ENCODE measurements at regions not wholly inside any gene's neighbourhood (a gene's known extent, or its start where the extent isn't known, plus 50 kb on each side); places are given as distances from the start of the nearest gene placed in this dataset.

DNA sequence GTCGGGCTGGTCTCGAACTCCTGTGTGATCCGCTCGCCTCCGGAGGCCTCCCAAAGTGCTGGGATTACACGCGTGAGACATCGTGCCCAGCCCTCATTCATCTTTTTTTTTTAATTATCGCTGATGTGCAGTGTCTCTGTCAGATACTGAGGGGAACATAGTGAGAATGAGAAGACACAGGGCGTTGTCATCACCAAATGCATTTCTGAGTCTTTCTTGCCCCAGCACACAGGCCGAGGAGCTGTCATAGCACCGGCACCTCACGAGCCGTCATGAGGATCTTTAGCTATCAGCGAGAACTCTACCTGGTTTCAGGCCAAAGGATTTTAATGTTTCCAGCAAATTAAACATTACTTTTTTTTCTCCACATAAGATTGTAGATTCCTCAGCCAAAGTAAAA is 548.0 kb upstream of the SOX11 start:
- TF ChIP-seq ZFX (IDR thresholded peaks at IDR 0.05) = no peak
- no peak overlapping the region for H3K27ac ChIP-seq

DNA sequence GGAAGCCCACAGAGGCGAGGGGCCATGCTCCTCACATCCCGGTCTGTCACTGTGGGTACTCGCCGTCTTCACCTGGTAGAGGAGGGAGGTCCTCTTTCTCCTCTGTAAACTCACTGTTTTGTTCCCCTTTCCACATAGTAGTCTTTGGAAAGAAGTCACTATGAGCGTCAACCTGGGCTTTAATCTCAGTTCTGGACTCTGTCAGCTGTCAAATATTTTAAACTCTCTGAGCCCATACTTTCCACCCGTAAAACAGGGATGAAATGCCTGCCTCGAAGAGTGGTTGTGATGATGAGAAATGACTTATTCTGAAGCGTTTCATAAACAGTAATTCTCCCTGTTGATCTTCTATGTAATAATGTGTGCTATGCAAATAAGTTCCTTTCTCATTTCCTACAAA is 547.1 kb upstream of the SOX11 start:
- H3K27ac ChIP-seq = no peak overlapping the region
- TF ChIP-seq, protein P1, sequence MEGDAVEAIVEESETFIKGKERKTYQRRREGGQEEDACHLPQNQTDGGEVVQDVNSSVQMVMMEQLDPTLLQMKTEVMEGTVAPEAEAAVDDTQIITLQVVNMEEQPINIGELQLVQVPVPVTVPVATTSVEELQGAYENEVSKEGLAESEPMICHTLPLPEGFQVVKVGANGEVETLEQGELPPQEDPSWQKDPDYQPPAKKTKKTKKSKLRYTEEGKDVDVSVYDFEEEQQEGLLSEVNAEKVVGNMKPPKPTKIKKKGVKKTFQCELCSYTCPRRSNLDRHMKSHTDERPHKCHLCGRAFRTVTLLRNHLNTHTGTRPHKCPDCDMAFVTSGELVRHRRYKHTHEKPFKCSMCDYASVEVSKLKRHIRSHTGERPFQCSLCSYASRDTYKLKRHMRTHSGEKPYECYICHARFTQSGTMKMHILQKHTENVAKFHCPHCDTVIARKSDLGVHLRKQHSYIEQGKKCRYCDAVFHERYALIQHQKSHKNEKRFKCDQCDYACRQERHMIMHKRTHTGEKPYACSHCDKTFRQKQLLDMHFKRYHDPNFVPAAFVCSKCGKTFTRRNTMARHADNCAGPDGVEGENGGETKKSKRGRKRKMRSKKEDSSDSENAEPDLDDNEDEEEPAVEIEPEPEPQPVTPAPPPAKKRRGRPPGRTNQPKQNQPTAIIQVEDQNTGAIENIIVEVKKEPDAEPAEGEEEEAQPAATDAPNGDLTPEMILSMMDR (conservative IDR thresholded peaks at IDR 0.05) = no peak
- TF ChIP-seq ZFX (IDR thresholded peaks at IDR 0.05) = no peak

DNA sequence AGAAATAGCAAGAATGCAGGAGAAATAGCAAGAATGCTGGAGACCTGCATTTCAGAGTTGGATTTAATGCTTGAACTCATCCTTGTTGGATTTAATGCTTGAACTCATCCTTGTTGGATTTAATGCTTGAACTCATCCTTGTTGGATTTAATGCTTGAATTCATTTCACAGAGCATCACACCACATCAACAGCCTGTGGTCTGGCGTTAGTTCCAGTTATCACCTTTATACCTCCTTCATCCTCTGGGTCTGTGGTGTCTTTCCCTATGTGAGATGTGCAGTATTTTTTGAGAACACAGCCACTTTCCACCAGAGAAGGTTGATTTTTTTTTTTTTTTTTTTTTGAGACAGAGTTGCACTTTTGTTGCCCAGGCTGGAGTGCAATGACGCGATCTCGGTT is 546.4 kb upstream of the SOX11 start:
- TF ChIP-seq, protein P1 (conservative IDR thresholded peaks at IDR 0.05) = no peak
- no peak for TF ChIP-seq ZFX (IDR thresholded peaks at IDR 0.05)

DNA sequence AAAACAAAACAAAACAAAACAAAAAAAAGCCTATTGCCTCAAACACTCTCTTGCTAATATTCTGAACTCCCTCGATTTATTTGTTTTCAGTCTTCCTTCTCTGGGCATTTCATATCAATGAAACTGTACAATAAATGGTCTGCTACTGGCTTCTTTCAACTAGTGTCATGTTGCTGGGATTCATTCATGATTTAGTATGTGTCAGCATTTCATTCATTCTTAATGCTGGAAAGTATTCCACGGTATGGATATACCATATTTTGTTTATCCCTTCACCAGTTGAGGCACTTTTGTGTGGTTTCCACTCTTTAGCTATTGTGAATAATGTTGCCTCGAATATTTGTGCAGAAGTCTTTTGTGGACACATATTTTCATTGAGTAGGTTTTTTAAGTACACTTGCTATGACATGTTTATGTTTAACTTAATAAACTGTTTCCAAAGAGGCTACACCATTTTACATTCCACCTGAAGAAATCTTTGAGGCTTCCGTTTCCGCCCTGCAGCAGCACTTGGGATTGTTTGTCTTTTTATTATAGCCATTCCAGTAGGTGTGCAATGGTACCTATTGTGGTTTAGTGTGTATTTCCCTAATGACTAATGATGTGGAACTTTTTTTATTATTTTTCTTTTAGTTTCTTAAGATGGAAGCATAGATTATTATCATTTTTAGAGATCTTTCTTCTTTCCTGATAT is 543.6 kb upstream of the SOX11 start:
- no peak overlapping the region for H3K27ac ChIP-seq
- TF ChIP-seq, protein P1 (conservative IDR thresholded peaks at IDR 0.05) = no peak
- no peak for TF ChIP-seq ZFX (IDR thresholded peaks at IDR 0.05)

More for the DNA sequence above, 546.4 kb upstream of the SOX11 start:
- H3K27ac ChIP-seq = no peak overlapping the region

DNA sequence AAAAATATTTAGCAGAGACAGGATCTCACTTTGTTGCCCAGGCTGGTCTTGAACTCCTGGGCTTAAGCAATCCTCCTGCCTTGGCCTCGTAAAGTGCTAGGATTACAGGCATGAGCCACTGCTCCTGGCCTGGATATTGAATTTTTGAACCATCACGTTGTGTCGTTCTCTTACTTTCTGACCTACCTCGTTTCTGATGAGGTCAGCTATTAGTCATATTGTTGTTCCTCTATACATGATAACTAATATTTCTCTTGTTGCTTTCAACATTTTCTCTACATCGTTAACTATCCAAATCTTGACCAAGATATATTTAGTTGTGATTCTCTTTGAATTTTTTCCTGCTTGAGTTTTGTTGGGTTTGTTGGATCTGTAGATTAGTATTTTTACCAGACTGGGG is 541.3 kb upstream of the SOX11 start:
- H3K27ac ChIP-seq = no peak overlapping the region
- TF ChIP-seq, protein P1 (conservative IDR thresholded peaks at IDR 0.05) = no peak
- no peak for TF ChIP-seq ZFX (IDR thresholded peaks at IDR 0.05)

DNA sequence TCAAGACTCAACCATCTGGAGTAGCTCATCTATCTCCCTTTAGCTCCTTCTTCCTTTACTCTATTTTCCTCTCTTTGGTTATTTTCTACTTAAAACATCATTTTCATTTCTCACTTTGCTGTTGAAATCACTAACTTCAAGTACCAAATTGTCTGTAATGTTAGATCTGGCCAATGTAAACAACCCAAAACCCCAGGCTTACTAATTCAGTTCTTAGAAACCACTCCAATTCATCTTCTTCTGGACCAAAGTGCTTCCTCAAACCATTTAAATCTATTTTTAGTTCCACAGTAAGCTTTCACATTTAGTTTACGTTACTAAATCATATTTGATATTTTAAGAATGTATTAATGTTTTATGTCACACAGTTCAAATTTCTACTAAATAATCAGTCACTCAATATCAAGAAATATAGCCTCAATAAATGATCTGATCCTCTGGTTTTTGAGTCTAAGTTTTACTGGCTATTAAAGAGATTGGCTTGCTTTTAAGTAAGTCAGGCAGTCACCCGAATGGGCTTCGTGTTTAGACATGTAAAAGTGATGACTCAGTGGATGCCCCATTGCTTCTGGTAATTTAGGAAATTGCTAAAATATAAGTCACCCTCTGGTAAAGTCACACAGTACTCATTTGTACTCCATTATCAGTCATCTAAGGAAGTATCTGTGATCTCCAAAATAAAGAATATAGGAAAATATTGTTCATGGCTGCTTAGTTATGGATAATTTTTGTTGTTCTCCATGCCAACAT is 527.2 kb upstream of the SOX11 start:
- H3K27ac ChIP-seq = no peak overlapping the region
- no peak for TF ChIP-seq ZFX (IDR thresholded peaks at IDR 0.05)
- TF ChIP-seq, protein P1 (conservative IDR thresholded peaks at IDR 0.05) = no peak

DNA sequence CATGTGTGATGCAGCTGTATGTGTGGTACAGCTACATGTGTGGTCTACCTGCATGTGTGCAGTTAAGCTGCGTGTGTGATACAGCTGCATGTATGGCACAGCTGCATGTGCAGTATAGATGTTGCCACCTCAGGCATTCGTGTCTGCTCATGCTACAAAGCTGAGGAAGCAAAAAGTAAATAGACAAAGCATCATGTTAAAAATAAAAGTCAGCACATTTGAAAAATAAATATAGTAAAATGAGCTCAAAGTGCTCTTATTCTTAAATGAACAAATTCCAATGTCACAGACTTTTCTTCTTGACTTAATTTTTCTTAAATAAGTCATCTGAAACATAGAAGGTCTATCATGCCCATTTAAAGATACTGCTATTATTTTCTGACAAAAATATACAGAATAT is 519.3 kb upstream of the SOX11 start:
- TF ChIP-seq ZFX (IDR thresholded peaks at IDR 0.05) = no peak
- TF ChIP-seq, protein P1 (conservative IDR thresholded peaks at IDR 0.05) = no peak
- no peak overlapping the region for H3K27ac ChIP-seq

All from C4-2B (cell line).